Neural progenitor cell (in vitro differentiated cells): ENCODE measurements at regions not wholly inside any gene's neighbourhood (a gene's known extent, or its start where the extent isn't known, plus 50 kb on each side); places are given as distances from the start of the nearest gene placed in this dataset.

Experiments
- EZH2 ChIP-seq: fragments of 200-600 bp; sonication (generic); IDR thresholded peaks from 2 replicates; pipeline ENCODE4 v1.6.1; 2017; ENCODE audit warnings: antibody characterized with exemption, mild to moderate bottlenecking, moderate library complexity
- EZH2phosphoT487 ChIP-seq: fragments of 200-600 bp; sonication (generic); IDR thresholded peaks from 2 replicates; pipeline ENCODE4 v1.6.1; 2017; ENCODE audit warnings: antibody characterized with exemption
- TF ChIP-seq, protein P1 (sequence below): fragments of 200-600 bp; sonication (generic); IDR thresholded peaks from 2 replicates; pipeline ENCODE4 v1.5.1; 2017; ENCODE audit warnings: antibody characterized with exemption, mild to moderate bottlenecking

DNA sequence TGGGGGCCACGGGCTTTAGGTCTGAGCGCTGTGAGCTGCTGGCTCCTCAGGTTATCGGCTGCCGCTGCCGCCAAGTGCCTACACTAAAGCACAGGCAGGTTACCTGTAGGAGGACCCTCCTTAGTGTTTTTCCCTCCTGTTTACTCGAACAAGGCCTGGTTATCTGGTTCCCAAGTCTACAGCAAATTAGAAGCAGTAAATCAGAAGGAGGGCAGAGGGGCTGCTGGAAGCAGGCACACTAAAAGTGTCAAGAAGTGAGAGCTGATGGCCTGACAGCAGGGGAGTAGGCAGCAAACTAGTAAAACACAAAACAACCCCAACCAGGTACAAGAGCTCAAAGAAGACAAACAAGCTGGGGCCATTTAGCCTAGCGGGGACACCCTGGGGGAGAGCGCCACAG, 125.0 kb upstream of the PJA1 start:
- TF ChIP-seq, protein P1, sequence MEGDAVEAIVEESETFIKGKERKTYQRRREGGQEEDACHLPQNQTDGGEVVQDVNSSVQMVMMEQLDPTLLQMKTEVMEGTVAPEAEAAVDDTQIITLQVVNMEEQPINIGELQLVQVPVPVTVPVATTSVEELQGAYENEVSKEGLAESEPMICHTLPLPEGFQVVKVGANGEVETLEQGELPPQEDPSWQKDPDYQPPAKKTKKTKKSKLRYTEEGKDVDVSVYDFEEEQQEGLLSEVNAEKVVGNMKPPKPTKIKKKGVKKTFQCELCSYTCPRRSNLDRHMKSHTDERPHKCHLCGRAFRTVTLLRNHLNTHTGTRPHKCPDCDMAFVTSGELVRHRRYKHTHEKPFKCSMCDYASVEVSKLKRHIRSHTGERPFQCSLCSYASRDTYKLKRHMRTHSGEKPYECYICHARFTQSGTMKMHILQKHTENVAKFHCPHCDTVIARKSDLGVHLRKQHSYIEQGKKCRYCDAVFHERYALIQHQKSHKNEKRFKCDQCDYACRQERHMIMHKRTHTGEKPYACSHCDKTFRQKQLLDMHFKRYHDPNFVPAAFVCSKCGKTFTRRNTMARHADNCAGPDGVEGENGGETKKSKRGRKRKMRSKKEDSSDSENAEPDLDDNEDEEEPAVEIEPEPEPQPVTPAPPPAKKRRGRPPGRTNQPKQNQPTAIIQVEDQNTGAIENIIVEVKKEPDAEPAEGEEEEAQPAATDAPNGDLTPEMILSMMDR = no peak
- TF ChIP-seq EZH2 (no peak), EZH2phosphoT487 (no peak)
